ENCODE measurements at regions not wholly inside any gene's neighbourhood (a gene's known extent, or its start where the extent isn't known, plus 50 kb on each side); places are given as distances from the start of the nearest gene placed in this dataset.

DNA sequence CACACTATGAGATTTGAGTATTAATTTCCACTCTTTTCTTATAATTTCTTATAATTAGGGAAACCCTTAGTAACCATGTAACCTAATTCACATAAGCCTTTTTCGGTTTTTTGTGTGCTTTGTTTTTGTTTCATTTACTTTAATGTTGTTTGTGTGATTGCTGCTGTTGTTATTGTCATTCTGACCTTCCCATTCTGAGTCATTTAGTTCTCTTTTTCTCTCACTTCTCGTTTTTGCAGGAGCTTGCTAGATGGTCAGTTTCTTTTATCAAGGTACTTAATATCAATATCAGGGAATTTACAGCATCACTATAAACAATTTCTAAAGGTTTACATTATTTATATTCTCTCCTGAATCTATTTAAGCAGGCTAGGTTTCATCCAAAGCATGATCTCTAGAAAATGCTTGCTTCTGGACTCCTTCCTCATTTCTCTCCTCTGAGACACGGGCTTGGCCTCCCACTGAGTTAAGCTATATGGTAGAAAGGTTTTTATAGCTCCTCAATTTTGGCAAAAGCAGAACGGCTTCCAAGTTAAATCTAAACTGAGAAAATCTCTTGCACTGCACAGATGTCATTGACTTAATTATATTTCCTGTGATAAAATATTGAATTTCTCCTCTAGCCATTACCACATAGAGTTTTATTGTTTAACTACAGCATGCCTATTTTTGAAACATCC lies 534.2 kb downstream of the NSUN3 start:
- no peaks in the 10 kb centered on the region for H3K27me3 ChIP-seq (ENCODE audit: insufficient read depth, low read length)
- no peaks in the 10 kb centered on the region for H3K79me2 ChIP-seq (ENCODE audit: insufficient read depth, low read length)
- TF ChIP-seq, protein P1, sequence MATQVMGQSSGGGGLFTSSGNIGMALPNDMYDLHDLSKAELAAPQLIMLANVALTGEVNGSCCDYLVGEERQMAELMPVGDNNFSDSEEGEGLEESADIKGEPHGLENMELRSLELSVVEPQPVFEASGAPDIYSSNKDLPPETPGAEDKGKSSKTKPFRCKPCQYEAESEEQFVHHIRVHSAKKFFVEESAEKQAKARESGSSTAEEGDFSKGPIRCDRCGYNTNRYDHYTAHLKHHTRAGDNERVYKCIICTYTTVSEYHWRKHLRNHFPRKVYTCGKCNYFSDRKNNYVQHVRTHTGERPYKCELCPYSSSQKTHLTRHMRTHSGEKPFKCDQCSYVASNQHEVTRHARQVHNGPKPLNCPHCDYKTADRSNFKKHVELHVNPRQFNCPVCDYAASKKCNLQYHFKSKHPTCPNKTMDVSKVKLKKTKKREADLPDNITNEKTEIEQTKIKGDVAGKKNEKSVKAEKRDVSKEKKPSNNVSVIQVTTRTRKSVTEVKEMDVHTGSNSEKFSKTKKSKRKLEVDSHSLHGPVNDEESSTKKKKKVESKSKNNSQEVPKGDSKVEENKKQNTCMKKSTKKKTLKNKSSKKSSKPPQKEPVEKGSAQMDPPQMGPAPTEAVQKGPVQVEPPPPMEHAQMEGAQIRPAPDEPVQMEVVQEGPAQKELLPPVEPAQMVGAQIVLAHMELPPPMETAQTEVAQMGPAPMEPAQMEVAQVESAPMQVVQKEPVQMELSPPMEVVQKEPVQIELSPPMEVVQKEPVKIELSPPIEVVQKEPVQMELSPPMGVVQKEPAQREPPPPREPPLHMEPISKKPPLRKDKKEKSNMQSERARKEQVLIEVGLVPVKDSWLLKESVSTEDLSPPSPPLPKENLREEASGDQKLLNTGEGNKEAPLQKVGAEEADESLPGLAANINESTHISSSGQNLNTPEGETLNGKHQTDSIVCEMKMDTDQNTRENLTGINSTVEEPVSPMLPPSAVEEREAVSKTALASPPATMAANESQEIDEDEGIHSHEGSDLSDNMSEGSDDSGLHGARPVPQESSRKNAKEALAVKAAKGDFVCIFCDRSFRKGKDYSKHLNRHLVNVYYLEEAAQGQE (IDR thresholded peaks at IDR 0.05; ENCODE audit: low read depth): no peak
- no peak for TF ChIP-seq JUND (IDR thresholded peaks at IDR 0.05)
- TF ChIP-seq, protein P2, sequence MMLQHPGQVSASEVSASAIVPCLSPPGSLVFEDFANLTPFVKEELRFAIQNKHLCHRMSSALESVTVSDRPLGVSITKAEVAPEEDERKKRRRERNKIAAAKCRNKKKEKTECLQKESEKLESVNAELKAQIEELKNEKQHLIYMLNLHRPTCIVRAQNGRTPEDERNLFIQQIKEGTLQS (IDR thresholded peaks at IDR 0.05): no peak
- TF ChIP-seq, protein P3, sequence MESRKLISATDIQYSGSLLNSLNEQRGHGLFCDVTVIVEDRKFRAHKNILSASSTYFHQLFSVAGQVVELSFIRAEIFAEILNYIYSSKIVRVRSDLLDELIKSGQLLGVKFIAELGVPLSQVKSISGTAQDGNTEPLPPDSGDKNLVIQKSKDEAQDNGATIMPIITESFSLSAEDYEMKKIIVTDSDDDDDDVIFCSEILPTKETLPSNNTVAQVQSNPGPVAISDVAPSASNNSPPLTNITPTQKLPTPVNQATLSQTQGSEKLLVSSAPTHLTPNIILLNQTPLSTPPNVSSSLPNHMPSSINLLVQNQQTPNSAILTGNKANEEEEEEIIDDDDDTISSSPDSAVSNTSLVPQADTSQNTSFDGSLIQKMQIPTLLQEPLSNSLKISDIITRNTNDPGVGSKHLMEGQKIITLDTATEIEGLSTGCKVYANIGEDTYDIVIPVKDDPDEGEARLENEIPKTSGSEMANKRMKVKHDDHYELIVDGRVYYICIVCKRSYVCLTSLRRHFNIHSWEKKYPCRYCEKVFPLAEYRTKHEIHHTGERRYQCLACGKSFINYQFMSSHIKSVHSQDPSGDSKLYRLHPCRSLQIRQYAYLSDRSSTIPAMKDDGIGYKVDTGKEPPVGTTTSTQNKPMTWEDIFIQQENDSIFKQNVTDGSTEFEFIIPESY (IDR thresholded peaks at IDR 0.05; ENCODE audit: extremely low read depth, insufficient replicate concordance, low read length): no peak
- ChIA-PET POLR2A (no interaction called here), CTCF (no interaction called here), RAD21 (ENCODE audit: low non-redundant PET in 1 of 2, low total read pairs in 2 of 2, uncharacterized antibody in 2 of 2, unreplicated experiment in 2 of 2) (no interaction called here)
- ATAC-seq: no peak
- H4K20me1 ChIP-seq (ENCODE audit: insufficient read depth): no peaks in the 10 kb centered on the region
- no peak overlapping the region for H2AFZ ChIP-seq (ENCODE audit: low read depth, low read length, poor library complexity, severe bottlenecking)
- no peaks in the 10 kb centered on the region for H3K9me2 ChIP-seq (ENCODE audit: insufficient read depth)
- H3K27ac ChIP-seq (ENCODE audit: low read depth, low read length): no peak overlapping the region
- no peak overlapping the region for H3K9ac ChIP-seq (ENCODE audit: low read length)
- H3K4me3 ChIP-seq (replicated peaks in 1 of 2; ENCODE audit: low read depth in 1 of 2, low read length in 2 of 2): no peak overlapping the region
- no peak overlapping the region for H3K4me2 ChIP-seq (ENCODE audit: low read length)
- intact Hi-C loops (cut with micrococcal nuclease): no loop called here
- H3K4me1 ChIP-seq (ENCODE audit: control insufficient read depth in 1 of 2, insufficient read depth in 2 of 2, low read length in 2 of 2): no peaks in the 10 kb centered on the region
- DNase-seq (ENCODE audit: low read depth, low spot score): no peak
- no TSS peak for BruUV-seq (replicated peaks)
- H3K36me3 ChIP-seq (ENCODE audit: control insufficient read depth in 1 of 2, insufficient read depth in 2 of 2, low read length in 2 of 2): no peaks in the 10 kb centered on the region
- peaks cover 4 to 24% of the 10 kb centered on the region in 2 experiments; a peak in 2 of 4 replicates for H3K9me3 ChIP-seq (ENCODE audit: control insufficient read depth in 1 of 2, insufficient read depth in 1 of 2, low read depth in 1 of 2, low read length in 2 of 2)
